GM18505 (cell line): ENCODE measurements at regions not wholly inside any gene's neighbourhood (a gene's known extent, or its start where the extent isn't known, plus 50 kb on each side); places are given as distances from the start of the nearest gene placed in this dataset.
"Not testable (repeated sequence)": the region's sequence is repeated elsewhere in the genome, so short reads cannot be mapped to it uniquely, and the experiment has no call there.

ENCODE experiments used
- ATAC-seq: cut with Tn5 transposase; IDR thresholded peaks from one replicate; pipeline ENCODE4 v1.9.1; 2021; ENCODE audit not compliant: unreplicated experiment
- POLR2A ChIP-seq: IDR thresholded peaks from 4 replicates; pipeline ENCODE4 v1.6.1; 2011; ENCODE audit warnings: borderline replicate concordance; ENCODE audit not compliant: insufficient read depth, insufficient read length; ENCODE audit errors: extremely low read depth

DNA sequence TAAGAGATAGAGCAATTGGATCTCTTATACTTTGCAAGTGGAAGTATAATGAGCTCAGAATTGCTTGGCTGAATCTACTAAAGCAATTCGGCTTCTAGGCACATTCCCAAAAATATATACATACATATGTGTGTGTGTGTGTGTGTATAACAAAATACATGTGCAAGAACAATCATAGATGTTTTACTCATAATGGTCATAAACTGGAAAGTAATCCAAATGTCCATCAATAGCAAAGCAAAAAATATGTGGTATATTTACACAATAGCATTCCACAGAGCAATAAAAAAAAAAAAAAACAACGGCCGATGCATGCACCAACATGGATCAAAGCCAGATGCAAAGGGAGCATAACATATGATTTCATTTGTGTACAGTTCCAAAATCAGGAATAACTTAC lies 707.9 kb downstream of the RFPL4B start:
- no peak for ATAC-seq
- no peak for TF ChIP-seq POLR2A

DNA sequence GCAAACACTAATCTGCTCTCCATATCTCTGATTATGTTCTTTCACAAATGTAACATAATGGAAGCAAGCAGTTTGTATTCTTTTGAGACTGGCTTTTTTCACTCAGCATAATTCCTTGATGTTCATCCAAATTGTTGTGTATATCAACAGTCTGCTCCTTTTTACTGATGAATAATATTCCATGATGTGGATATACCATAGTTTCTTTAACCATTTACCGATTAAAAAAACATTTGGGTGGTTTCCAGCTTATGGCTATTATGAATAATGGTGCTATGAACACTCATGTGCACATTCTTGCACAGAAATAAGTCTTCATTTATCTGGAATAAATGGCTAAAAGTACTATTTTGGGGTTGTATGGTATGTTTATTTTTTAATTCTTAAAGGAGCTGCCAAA lies 708.9 kb downstream of the RFPL4B start:
- TF ChIP-seq POLR2A: no peak
- no peak for ATAC-seq

DNA sequence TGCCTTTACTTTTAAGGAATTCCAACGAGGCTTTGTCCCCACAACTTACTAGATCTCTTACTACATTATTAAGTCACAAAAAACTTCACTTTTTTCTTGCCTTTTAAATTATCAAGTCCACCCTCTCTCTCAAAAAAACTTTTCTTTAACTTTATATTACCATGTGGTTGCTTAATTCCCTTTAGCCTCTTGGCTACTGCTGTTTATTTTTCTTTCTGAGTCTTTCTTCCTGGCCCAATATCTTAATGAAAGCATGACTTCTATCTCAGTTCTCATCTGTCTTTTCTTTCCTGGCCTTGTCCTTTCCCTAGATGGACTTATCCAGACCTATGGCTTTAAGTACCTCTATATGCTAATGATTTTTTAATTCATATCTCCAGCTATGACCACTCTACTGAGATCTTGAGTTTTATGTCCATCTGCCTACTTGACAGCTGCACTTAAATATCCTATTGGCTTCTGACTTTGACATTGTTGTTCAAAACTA lies 710.5 kb downstream of the RFPL4B start:
- no peak for ATAC-seq
- no peak for TF ChIP-seq POLR2A

DNA sequence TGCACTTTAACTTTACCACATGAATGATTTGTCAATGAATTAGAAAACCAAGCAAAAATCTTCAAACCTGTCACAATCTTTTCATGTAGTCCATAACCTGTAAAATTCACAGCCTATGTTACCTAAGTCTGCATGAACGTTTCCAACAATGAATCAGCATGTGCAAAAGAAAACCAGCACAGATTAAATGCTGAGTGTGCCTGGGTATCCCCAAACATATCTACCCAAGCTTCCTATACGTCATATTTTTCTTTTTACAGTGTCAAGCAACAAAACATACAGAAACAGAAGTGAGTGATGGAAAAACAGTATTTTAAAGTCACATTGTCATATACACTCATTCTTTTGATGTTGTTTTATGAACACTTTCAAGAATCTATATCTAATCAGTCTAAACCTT lies 713.5 kb downstream of the RFPL4B start:
- TF ChIP-seq POLR2A: no peak
- ATAC-seq: no peak

DNA sequence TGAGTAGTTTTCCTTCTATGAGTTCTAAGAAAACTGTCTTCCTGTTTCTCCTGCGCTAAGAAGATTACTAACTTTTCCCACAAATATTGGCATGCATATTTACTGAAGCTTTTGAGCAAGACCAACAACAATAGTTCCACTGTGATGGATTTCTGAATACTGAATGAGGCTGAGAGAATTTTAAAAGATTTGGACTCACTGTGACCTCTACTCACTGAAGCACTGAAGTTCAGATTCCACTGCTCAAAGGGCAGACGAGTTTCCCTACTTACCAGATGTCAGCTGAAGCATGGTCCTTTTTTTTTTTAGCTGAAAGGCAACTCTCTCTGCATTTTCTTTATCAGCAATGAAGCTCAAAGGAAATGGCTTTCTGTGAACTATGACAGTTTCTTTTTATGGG lies 718.5 kb downstream of the RFPL4B start:
- no peak for TF ChIP-seq POLR2A
- ATAC-seq: no peak

DNA sequence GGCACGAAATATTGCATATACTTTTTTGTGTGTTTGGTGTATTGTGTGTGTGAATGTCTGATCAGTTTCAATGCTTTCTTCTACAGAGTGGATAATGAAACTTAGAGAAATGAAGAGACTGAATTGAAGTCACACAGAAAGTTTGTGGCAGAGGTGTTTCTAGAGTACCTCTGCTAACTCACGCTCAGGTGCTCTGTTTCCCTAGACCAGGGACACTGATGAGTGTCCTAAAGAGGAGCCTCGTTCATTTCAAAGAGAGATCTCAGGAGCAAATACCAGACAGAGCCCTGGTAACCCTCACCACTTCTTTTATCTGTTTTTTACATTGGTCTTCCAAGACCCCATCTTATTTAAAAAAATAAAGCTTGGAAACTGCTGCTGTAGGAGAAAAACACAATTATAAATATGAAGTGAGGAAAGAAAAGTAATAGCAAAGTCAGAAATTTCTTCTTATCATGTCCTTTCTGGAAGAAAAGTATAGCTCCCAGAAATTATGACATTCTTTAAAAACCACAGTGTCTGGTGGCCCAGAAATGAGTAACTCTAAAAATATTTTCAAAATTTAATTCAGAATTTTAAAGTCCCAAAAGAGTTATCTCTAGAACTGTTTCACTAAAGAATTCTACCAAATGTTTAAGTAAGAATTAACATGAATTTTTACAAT lies 720.6 kb downstream of the RFPL4B start:
- TF ChIP-seq POLR2A: no peak

DNA sequence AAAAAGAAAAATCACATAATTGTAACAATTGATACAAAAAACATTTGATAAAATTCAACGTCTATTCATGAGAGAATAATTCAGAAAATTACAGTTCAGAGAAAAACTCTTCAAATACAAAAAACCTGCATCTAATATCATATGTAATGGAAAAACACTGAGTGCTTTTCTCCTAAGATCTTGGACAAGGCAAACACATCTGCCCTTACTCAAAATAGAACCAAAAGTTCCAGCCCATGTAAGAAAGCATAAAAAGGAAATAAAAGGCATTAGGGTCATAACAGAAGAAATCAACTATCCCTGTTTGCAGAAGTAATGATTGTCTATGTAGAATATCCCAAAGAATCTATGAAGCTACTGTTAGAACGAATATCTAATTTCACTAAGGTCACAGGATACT lies 721.4 kb downstream of the RFPL4B start:
- no peak for ATAC-seq
- no peak for TF ChIP-seq POLR2A

More for the DNA sequence above, 720.6 kb downstream of the RFPL4B start:
- ATAC-seq: no peak

DNA sequence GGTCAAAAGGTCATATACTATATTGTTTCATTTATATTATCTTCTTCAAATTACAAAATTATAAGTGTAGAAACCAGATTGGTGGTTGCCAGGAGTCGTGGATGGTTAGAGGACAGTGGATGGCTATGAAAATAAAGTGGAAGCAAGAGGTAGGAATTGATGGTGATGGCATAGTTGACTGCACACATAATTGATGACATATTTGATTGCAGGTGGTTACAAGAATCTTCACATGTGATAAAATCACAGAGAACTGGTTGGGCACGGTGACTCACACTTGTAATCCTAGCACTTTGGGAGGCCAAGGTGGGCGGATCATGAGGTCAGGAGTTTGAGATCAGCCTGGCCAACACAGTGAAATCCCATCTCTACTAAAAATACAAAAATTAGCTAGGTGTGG lies 723.6 kb downstream of the RFPL4B start:
- not testable (repeated sequence) for ATAC-seq

DNA sequence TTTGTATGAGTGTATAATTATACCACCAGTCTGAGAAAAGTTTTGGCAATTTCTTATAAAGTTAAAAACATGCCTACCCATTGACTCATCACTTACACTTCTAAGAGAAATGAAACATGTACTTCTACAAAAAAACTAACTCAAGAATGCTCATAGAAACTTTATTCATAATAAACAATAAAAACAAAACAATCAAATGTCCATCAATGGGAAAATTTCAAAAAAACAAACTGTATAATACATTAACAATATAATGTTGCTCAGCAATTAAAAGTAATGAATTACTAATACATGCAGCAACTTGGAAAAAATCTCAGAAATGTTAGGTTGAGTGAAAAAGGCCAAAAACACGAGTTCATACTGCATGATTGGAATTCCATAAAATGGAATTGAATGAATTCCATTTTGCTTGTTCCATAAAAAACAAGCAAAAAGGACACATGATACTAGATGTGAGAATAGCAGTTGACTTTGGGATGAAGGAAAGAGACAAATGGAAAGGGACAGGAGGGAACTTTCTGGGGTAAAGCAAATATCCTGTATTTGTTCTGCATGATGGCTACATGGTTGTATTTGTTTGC lies 726.6 kb downstream of the RFPL4B start:
- TF ChIP-seq POLR2A: no peak
- ATAC-seq: no peak

DNA sequence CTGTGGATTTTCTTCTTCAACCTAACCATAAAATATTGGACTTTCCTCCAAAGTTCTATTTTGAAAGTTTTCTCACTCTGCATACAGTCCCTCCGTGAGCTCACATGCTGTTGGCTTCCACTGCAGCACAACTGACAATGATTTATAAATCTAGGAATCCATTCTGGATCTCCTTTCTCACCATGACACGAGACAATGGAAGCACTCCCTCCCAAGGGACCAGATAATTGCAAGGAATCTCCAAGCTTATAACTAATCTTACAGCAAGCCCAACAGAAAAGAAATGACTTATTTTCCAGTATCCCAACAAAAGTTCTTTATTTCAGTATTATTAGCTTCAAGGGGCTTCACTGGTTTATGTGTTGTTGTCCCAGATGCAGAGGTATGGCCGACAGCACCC lies 729.0 kb downstream of the RFPL4B start:
- TF ChIP-seq POLR2A: no peak
- no peak for ATAC-seq

DNA sequence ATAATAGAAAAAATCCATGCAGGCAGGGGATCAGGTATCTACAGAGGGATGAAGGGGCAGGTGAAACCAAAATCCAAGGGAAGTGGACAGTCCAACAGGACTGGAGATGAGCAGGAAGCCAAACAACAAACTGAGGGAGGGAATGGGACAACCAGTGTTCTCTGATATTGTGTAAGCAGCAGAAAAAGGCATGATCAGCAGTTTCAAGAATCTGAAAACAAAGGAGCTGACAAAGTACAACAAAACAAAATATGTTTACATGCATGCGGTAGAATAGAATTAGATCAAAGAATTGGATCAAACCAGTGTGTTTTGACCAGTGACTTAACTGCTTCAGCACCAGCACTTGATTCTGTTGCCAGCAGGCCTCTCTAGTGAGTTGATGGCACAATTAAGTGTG lies 729.7 kb downstream of the RFPL4B start:
- TF ChIP-seq POLR2A: no peak

DNA sequence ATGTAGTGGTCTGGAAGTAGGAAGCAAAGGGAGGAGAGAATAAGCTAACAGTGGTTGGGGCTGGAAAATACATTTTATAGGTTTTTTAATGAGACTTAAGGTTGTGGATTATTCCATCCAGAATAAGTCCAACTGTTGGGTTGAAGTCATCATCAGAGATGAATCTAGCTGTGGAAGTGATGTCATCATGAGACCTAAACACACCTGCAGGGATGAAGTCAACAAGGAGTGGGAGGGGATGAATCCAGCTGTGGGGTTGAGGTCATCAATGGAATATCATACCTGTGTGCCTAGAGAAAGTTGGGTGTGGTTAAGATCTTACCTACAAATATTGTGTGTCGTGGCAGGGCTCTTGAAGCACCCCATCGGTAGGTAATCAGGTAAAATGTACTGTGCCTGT lies 730.7 kb downstream of the RFPL4B start:
- TF ChIP-seq POLR2A: no peak
- ATAC-seq: no peak

More for the DNA sequence above, 729.7 kb downstream of the RFPL4B start:
- ATAC-seq: no peak

DNA sequence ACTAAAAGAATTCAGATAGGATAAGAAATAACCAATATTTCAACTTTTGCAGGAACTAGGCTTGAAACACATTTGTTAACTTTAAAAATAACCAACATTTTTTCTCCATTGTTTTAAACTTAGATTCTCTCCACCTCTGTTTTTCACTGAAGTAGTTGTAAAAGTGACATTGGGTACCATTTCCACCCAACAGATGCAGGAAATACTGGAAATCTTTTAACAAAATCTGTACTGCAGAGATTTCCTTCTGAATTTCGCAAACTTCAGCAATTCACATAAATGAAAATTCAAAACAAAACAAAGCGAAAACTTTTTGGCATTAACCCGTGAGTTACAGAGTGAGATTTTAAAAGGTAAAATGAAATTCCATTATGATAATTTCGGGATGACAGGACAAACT lies 731.7 kb downstream of the RFPL4B start:
- ATAC-seq: no peak
- TF ChIP-seq POLR2A: no peak

DNA sequence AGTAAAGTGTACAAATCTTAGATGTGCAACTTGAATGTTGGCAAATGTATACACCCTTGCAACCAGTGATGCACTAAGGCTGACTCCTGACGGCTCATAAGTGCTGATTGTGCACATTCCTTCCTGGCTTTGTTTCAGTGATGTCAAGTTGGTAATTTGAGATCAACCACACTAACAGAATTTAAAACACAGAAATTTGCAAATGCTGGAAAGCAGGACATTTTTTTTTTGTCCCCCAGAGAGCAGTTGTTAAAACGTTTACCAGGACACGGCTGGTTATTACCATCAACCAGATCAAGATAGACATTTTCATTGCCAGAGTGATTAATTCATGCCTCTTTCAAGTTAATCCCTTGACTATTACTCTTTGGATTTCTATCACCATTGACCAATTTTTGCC lies 735.6 kb downstream of the RFPL4B start:
- TF ChIP-seq POLR2A: no peak
- no peak for ATAC-seq

DNA sequence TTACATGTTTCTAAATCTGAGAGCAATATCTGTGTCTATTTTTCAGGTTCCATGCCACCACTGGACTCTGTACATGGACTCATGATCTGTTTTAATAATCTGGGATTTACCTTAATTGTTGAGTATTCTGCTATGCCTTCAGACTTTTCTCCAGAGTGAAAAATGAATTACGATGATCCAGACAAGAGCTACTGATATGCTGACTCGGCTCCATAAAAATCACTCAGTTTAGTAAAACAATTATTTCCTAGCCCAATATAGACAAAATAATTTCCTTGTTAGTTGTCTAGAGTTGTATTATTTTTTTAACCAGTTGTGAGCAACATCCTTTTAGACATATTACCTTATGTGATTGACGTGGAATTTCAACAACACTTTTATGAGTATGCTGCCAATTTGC lies 736.8 kb downstream of the RFPL4B start:
- ATAC-seq: no peak
- TF ChIP-seq POLR2A: no peak

DNA sequence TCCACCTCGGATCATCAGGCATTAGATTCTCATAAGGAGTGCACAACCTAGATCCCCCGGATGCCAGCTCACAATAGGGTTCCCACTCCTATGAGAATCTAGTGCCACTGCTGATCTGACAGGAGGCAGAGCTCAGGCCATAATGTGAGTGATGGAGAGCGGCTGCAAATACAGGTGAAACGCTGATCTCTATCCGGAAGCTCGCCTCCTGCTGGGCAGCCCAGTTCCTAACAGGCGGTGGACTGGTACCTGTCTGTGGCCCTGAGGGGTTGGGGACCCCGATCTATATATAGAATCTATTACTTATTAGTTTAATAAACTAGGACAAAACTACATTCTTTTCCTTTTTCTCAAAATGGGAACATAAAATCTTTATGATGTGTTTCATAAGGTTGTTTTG lies 741.9 kb downstream of the RFPL4B start:
- no peak for TF ChIP-seq POLR2A
- ATAC-seq: no peak

DNA sequence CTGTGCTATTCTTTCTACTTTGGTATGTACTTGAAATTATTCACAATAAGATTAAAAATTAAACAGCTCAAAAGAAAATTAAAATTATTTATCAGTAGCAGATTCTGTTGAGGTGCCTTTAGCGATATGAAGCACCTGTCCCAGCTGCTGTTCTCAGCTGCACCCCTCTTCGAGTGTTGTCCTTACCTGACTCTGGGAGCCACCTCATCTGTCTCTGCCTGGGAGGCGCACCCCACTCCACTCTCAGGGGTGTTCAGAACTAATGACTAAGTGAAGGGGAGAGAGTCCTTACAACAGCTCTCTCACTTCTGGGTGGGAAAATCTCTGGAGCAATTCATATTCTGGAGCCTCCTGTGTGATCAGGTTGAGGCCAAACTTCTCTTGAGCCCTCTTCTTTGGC lies 745.7 kb downstream of the RFPL4B start:
- ATAC-seq: no peak
- no peak for TF ChIP-seq POLR2A
